Right renal cortex interstitium (tissue), 3 donors: ENCODE measurements at regions not wholly inside any gene's neighbourhood (a gene's known extent, or its start where the extent isn't known, plus 50 kb on each side); places are given as distances from the start of the nearest gene placed in this dataset.
"Not testable (repeated sequence)": the region's sequence is repeated elsewhere in the genome, so short reads cannot be mapped to it uniquely, and the experiment has no call there.

Experiments
- DNase-seq, 3 donors: peaks; one replicate each; pipeline ENCODE4 v3.0.0-alpha.2; 2013; ENCODE audit warnings: low read depth in 3 of 3, low spot score in 2 of 3

DNA sequence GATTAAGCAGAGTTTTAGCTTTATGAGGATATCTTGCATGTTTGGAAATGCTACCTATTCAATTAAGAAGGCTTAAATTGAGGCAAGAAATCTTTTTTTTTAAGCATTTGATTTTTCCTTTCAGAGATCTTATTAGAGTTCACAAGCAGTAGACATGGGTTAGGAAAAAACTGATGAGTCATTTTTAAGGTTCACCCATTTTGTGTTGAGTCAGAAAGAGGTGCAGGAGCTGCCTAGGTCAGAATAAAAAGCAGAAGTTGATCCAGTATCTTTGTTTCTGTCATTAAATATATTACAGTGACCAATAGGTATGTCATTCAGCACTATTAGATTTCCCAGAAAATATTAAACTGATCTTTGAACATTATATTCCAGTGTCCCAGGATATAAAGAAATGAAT lies 306.8 kb downstream of the LMBRD1 start:
- no peak for DNase-seq

DNA sequence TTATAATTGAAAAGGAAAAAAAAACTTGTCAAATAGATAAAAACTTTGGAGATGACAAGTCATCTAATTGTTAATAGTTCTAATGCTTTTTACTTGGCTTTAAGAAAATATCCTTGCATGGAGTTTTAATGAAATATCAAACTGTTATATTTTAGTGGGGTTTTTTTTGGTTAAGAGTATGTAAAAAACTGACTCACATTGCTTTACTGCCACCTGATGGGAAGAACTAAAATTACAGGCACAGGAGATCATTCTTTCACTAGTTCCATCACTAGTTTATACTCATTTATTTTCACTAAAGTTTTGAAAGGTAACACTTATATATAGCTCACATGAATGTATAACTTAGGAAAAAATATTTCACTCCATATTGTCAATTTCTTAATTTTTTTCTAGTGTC lies 309.1 kb downstream of the LMBRD1 start:
- no peak for DNase-seq

DNA sequence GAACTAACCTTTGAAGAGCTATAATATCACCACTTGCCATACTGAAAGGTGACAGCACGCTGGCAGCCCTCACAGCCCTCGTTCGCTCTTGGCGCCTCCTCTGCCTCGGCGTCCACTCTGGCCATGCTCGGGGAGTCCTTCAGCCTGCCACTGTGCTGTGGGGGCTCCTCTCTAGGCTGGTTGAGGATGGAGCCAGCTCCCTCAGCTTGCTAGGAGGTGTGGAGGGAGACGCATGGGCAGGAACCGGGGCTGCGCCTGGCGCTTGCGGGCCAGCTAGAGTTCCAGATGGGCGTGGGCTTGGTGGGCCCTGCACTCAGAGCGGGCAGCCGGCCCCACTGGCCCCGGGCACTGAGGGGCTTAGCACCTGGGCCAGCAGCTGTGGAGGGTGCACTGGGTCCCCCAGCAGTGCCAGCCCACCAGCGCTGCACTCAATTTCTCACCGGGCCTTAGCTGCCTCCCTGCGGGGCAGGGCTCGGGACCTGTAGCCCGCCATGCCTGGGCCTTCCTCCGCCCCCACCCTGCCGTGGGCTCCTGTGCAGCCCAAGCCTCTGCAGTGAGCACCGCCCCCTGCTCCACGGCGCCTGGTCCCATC lies 329.7 kb downstream of the LMBRD1 start:
- no peak for DNase-seq

DNA sequence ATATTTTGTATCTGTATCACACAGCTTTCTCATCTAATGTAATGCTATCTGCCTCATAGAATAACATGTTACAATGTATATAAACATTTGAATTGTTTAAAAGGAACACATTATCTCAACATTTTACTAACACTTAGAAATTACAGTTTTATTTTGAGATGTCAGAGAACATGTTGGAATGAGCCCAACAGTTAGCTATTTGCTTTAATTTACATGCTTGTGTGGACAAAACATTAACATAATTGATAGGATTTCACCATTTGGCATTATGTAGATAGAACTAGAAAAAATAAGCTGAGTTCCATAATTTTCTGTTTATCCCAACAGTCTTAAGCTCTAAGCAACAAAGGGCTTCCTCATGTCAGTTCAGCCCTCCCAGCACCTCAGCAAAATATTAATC lies 330.9 kb downstream of the LMBRD1 start:
- no peak for DNase-seq

DNA sequence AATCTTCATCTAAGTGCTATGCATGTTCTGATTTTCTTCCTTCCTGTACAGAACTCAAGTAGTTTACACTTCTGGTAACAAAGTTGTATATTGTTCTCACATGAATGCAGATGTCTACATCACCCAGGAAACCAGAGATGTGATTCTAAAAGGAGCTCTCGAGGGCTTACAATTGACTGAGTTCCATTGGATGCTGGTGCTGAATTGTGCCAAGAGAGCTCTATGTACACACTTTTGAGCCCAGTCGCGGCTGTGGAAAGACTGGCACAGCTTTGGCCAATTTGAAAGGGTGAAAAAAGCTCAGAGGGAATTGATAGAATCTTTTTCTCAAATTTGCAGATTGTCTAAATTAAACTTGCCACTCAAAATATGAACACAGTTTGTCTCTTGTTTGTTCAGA lies 340.7 kb downstream of the LMBRD1 start:
- DNase-seq, result no peak

DNA sequence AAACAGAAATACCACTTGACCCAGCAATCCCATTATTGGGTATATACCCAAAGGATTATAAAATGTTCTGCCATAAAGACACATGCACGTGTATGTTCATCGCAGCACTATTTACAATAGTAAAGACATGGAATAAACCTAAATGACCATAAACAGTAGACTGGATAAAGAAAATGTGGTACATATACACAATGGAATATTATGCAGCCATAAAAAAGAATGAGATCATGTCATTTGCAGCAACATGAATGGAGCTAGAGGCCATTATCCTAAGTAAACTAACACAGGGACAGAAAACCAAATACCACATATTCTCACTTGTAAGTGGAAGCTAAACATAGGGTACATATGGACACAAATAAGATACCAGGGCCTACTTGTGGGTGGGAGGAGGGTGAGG lies 342.2 kb downstream of the LMBRD1 start:
- DNase-seq, result not testable (repeated sequence)

DNA sequence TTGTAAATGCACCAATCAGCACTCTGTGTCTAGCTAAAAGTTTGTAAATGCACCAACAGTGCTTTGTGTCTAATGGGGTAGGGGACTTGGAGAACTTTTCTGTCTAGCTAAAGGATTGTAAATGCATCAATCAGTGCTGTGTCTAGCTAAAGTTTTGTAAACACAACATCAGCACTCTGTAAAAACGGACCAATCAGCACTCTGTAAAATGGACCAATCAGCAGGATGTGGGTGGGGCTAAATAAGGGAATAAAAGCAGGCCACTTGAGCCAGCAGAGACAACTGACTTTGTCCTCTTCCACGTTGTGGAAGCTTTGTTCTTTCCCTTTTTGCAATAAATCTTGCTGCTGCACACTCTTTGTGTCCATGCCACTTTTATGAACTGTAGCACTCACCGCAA lies 346.3 kb downstream of the LMBRD1 start:
- not testable (repeated sequence) for DNase-seq

DNA sequence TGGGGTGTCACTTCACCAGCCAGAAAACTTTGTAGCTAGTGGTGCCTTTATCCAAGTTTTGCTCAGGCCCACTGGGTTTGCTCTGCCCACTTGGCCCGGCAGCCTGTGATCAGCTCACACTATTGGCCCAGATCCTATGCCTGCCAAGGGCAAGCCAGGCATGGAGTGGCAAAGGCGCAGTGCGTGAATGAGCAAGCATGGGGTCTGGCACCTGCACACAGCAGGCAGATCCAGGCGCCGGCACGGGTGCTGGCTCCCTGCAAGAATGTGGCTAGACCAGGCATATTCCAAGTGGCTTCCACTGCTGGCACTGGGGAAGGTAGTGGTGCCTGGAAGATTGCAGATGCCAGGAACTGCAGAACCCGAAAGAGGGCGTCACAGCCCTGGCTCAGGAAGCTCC lies 346.9 kb downstream of the LMBRD1 start:
- DNase-seq, result no peak
